GM12878 (cell line): ENCODE measurements at regions not wholly inside any gene's neighbourhood (a gene's known extent, or its start where the extent isn't known, plus 50 kb on each side); places are given as distances from the start of the nearest gene placed in this dataset.
"Not testable (repeated sequence)": the region's sequence is repeated elsewhere in the genome, so short reads cannot be mapped to it uniquely, and the experiment has no call there.

Source experiments
- CBX3 ChIP-seq: fragments of 200-600 bp; sonication (generic); IDR thresholded peaks from 2 replicates; pipeline ENCODE4 v1.6.1; 2016; ENCODE audit warnings: low read depth, borderline replicate concordance
- CTCF ChIP-seq, 3 experiments: IDR thresholded peaks in 2 of 3; conservative IDR thresholded peaks in 1 of 3; 2 replicates each; pipeline ENCODE4 v1.5.1; 2011; ENCODE audit warnings: low read depth in 3 of 3, low read length in 3 of 3, mild to moderate bottlenecking in 3 of 3, control low read depth in 2 of 3, moderate library complexity in 2 of 3, inconsistent platforms in 1 of 3, mixed read lengths in 1 of 3; ENCODE audit not compliant: control insufficient read depth in 2 of 3, insufficient read depth in 1 of 3; ENCODE audit errors: extremely low read depth in 1 of 3
- ESRRA ChIP-seq: IDR thresholded peaks from 2 replicates; pipeline ENCODE4 v1.6.1; 2012; ENCODE audit warnings: mild to moderate bottlenecking, low read length, improper control_type of control experiment
- EZH2 ChIP-seq: IDR thresholded peaks from 2 replicates; pipeline ENCODE4 v1.6.1; 2012; ENCODE audit warnings: low read depth, mild to moderate bottlenecking, control low read depth, inconsistent platforms, low read length, borderline replicate concordance; ENCODE audit not compliant: control insufficient read depth
- MTA3 ChIP-seq: IDR thresholded peaks from 2 replicates; pipeline ENCODE4 v1.6.1; 2012; ENCODE audit warnings: low read length, inconsistent platforms, borderline replicate concordance
- MYB ChIP-seq: fragments of 150-350 bp; IDR thresholded peaks from 2 replicates; pipeline ENCODE4 v1.6.1; 2014; ENCODE audit warnings: mild to moderate bottlenecking, low read depth, low read length, borderline replicate concordance
- MYC ChIP-seq: IDR thresholded peaks from 2 replicates; pipeline ENCODE4 v1.6.1; 2011; ENCODE audit warnings: mild to moderate bottlenecking, low read length, moderate library complexity, inconsistent platforms; ENCODE audit not compliant: insufficient read depth, insufficient replicate concordance, insufficient read length, severe bottlenecking
- USF1 ChIP-seq: IDR thresholded peaks from 2 replicates; pipeline ENCODE4 v1.6.1; 2011; ENCODE audit warnings: borderline replicate concordance, low read depth, mild to moderate bottlenecking, moderate library complexity, mixed read lengths, low read length; ENCODE audit not compliant: insufficient read depth; ENCODE audit errors: extremely low read length
- ZSCAN29 ChIP-seq: fragments of 450-650 bp; IDR thresholded peaks from 2 replicates; pipeline ENCODE4 v1.6.1; 2017; ENCODE audit warnings: mild to moderate bottlenecking, moderate library complexity
- TF ChIP-seq, protein P1 (sequence below): fragments of 450-650 bp; IDR thresholded peaks from 2 replicates; pipeline ENCODE4 v1.6.1; 2014; ENCODE audit warnings: mild to moderate bottlenecking

- TF ChIP-seq ZSCAN29; MTA3; EZH2; MYB; CBX3; MYC; ESRRA; CTCF (IDR thresholded peaks at IDR 0.05 in 2 of 3, conservative IDR thresholded peaks at IDR 0.05 in 1 of 3; ENCODE audit: control insufficient read depth in 2 of 3, extremely low read depth in 1 of 3, insufficient read depth in 1 of 3, low read depth in 3 of 3, low read length in 3 of 3); USF1: not testable (repeated sequence)
- TF ChIP-seq, protein P1, sequence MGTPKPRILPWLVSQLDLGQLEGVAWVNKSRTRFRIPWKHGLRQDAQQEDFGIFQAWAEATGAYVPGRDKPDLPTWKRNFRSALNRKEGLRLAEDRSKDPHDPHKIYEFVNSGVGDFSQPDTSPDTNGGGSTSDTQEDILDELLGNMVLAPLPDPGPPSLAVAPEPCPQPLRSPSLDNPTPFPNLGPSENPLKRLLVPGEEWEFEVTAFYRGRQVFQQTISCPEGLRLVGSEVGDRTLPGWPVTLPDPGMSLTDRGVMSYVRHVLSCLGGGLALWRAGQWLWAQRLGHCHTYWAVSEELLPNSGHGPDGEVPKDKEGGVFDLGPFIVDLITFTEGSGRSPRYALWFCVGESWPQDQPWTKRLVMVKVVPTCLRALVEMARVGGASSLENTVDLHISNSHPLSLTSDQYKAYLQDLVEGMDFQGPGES, result not testable (repeated sequence)
These were observed 153.6 kb downstream of the FOXD4L6 start for GRCh38 chr9:40974912-40975311.
